ENCODE measurements at regions not wholly inside any gene's neighbourhood (a gene's known extent, or its start where the extent isn't known, plus 50 kb on each side); places are given as distances from the start of the nearest gene placed in this dataset.

DNA sequence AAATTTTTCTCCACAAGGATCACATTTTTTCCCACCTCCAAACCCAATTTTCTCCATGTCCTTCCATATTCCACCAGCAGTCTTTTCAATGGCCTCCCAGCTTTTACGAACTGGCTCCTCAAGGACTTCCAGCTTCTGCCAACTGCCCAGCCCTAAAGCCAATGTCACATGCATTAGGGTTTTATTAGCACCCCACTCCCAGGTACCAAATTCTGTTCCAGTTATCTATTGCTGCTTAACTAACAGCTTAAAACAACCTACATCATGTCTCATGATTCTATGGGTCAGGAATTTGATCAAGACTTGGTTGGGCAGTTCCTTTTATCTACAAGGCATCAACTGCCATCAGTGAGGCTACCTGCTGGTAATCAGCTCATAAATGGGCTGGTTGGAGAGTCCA is 151.3 kb downstream of the SPTSSA start:
- DNase-seq, result no peak
- no peaks in the 10 kb centered on the region for H3K36me3 ChIP-seq
- H3K4me3 ChIP-seq, result no peak overlapping the region
- H3K27ac ChIP-seq, result no peak overlapping the region
- no peak for ATAC-seq
- intact Hi-C loops (cut with DNase I), result no loop called here
- no peaks in the 10 kb centered on the region for H3K4me1 ChIP-seq
- TF ChIP-seq, protein P1, sequence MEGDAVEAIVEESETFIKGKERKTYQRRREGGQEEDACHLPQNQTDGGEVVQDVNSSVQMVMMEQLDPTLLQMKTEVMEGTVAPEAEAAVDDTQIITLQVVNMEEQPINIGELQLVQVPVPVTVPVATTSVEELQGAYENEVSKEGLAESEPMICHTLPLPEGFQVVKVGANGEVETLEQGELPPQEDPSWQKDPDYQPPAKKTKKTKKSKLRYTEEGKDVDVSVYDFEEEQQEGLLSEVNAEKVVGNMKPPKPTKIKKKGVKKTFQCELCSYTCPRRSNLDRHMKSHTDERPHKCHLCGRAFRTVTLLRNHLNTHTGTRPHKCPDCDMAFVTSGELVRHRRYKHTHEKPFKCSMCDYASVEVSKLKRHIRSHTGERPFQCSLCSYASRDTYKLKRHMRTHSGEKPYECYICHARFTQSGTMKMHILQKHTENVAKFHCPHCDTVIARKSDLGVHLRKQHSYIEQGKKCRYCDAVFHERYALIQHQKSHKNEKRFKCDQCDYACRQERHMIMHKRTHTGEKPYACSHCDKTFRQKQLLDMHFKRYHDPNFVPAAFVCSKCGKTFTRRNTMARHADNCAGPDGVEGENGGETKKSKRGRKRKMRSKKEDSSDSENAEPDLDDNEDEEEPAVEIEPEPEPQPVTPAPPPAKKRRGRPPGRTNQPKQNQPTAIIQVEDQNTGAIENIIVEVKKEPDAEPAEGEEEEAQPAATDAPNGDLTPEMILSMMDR (IDR thresholded peaks at IDR 0.05), result no peak
- no peak for TF ChIP-seq POLR2A (IDR thresholded peaks at IDR 0.05)
- no peaks in the 10 kb centered on the region for H3K9me3 ChIP-seq
- H3K27me3 ChIP-seq, result no peaks in the 10 kb centered on the region
- WGBS (ENCODE audit: insufficient coverage, low coverage, low lambda C conversion rate, missing lambda C conversion rate), result 50% methylated on average over 1 of the region's 1 CpG

DNA sequence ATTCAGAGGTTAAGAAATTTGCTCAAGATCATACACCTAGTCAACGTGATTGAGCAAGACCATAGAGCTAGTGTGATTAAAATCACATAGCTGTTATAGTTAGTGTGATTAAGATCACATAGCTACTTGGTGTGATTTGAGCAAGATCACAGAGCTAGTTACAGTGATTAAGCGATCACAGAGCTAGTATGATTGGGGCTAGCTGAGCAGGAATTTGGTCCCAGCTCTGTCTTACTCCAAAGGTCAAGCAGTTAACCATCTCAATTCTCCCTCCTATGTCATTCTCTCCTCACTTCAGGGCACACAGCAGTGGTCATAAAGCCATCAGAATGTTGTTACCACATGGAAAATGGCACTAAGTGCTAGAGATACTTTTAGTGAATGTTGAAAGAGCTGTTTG is 158.2 kb downstream of the SPTSSA start:
- H3K9me3 ChIP-seq, result no peaks in the 10 kb centered on the region
- no peaks in the 10 kb centered on the region for H3K4me1 ChIP-seq
- H3K36me3 ChIP-seq, result no peaks in the 10 kb centered on the region
- ATAC-seq (no peak), DNase-seq (no peak)
- intact Hi-C loops (cut with DNase I), result no loop called here
- 73% methylated on average over 2 of the region's 2 CpGs for WGBS (ENCODE audit: insufficient coverage, low coverage, low lambda C conversion rate, missing lambda C conversion rate)
- H3K27me3 ChIP-seq, result no peaks in the 10 kb centered on the region
- H3K4me3 ChIP-seq, result no peak overlapping the region
- no peak overlapping the region for H3K27ac ChIP-seq
- no peak for TF ChIP-seq POLR2A (IDR thresholded peaks at IDR 0.05)
- TF ChIP-seq, protein P1 (IDR thresholded peaks at IDR 0.05), result no peak

DNA sequence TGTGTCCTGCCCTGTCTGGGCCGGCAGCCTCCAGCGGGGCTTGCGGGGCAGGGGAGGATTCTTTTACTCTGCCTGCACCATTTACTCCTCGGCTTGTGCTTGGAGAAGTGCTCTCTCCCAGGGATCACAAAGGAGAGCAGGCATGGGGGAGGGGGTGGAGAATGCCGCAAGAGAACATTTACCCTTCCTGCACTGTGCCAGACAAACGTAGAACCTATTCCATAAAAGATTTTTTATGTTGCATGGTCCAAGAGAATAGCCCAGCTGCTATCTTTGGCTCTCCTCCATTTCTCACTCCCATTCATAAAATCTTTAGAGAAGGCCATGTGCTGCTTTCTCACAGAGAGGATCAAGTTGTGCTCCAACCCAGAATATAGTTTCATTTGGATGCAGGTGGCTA is 159.4 kb downstream of the SPTSSA start:
- DNase-seq (no peak), ATAC-seq (no peak)
- Histone ChIP-seq H3K27me3 (no peaks in the 10 kb centered on the region), H3K4me3 (no peak overlapping the region), H3K27ac (no peak overlapping the region), H3K36me3 (no peaks in the 10 kb centered on the region), H3K9me3 (no peaks in the 10 kb centered on the region), H3K4me1 (no peaks in the 10 kb centered on the region)
- intact Hi-C loops (cut with DNase I), result no loop called here
- TF ChIP-seq POLR2A (IDR thresholded peaks at IDR 0.05), result no peak
- TF ChIP-seq, protein P1 (IDR thresholded peaks at IDR 0.05), result no peak
- WGBS (ENCODE audit: insufficient coverage, low coverage, low lambda C conversion rate, missing lambda C conversion rate), result 21% methylated on average over 2 of the region's 6 CpGs

DNA sequence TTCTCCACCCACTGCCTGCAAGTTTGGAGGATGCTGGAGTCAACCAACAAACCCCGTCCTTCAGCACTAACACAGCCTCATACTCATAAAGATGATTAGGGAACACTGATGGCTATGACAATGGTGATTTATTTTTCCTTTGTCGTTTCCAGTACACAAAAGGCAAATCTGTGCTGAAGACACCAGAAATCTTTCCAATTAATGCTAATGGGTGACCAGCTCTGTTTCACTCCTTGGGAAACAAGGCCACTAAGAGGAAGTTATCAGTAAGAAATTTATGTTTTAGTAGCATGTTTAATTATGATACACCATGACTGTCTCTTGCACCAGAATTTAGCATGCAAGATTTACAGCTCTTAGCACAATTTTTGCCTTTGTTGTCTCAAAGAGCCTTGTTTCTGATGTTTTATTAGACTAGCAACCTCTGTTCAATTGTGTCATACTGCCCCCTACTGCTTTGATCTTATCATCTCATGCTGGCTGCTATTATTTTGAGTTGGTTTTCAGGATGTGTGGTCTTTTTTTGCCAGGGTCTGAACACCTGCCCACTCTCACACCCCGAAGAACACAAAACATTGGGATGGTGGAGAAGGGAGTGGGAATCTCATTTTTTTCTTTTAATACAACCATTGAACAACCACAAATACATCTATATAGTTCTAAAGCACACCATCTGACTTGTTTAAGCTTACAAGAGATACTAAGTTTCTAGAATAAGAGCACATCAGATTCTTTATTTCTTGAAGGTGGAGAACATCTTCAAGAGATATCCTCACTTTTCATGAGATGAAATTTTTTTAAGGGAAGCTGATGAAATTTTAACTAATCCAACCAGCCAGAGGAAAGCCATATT is 160.9 kb downstream of the SPTSSA start:
- DNase-seq (no peak), ATAC-seq (peak in 3 of 4 donors; percentile 54 to 72 (median 64))
- H3K27ac ChIP-seq, result no peak overlapping the region
- intact Hi-C loops (cut with DNase I), result no loop called here
- no peaks in the 10 kb centered on the region for H3K9me3 ChIP-seq
- H3K36me3 ChIP-seq, result no peaks in the 10 kb centered on the region
- H3K4me1 ChIP-seq, result no peaks in the 10 kb centered on the region
- no peak for TF ChIP-seq POLR2A (IDR thresholded peaks at IDR 0.05)
- TF ChIP-seq, protein P1 (IDR thresholded peaks at IDR 0.05), result peak; percentile 39 to 62 (median 46)
- no peak overlapping the region for H3K4me3 ChIP-seq
- no peaks in the 10 kb centered on the region for H3K27me3 ChIP-seq
- 51% methylated on average over 3 of the region's 3 CpGs for WGBS (ENCODE audit: insufficient coverage, low coverage, low lambda C conversion rate, missing lambda C conversion rate)

Data from right lobe of liver (tissue), 6 donors.